ENCODE measurements at regions not wholly inside any gene's neighbourhood (a gene's known extent, or its start where the extent isn't known, plus 50 kb on each side); places are given as distances from the start of the nearest gene placed in this dataset.

GRCh38 chr1:187718527-187718926 lies 889.8 kb downstream of the PLA2G4A start:
- BruUV-seq (replicated peaks): no TSS peak
- CTCF ChIA-PET (ENCODE audit: unreplicated experiment): no interaction called here

GRCh38 chr1:187721216-187721615 lies 892.5 kb downstream of the PLA2G4A start:
- no peak overlapping the region for H3K4me3 ChIP-seq (ENCODE audit: low read depth, low read length, poor library complexity, severe bottlenecking)
- BruUV-seq (replicated peaks): no TSS peak
- H3K9me2 ChIP-seq (ENCODE audit: insufficient read depth, low read length): no peaks in the 10 kb centered on the region
- intact Hi-C loops (cut with micrococcal nuclease; ENCODE audit: unreplicated experiment): no loop called here
- no peaks in the 10 kb centered on the region for H3K79me2 ChIP-seq (ENCODE audit: insufficient read depth, low read depth, low read length)
- H4K20me1 ChIP-seq (ENCODE audit: insufficient read depth, low read length): no peaks in the 10 kb centered on the region
- no peaks in the 10 kb centered on the region for H3K36me3 ChIP-seq (ENCODE audit: insufficient read depth, low read length)
- H3K9me3 ChIP-seq (ENCODE audit: low read length): no peaks in the 10 kb centered on the region
- POLR2A ChIA-PET: interaction anchor here (0.6 to 1.1 kb wide), 3 partner anchors 12 to 289 kb away, joined by 3 to 4 read pairs (median 4); no protein-coding TSS in a partner anchor
- H3K27ac ChIP-seq (ENCODE audit: low read depth, low read length, poor library complexity, severe bottlenecking): no peak overlapping the region
- H3K4me1 ChIP-seq (ENCODE audit: insufficient read depth, low read length, poor library complexity, severe bottlenecking): no peaks in the 10 kb centered on the region
- TF ChIP-seq EZH2phosphoT487 (IDR thresholded peaks at IDR 0.05; ENCODE audit: borderline replicate concordance, low read depth, low read length): no peak
- no peak overlapping the region for H3K4me2 ChIP-seq (ENCODE audit: low read length)
- CTCF ChIA-PET (ENCODE audit: unreplicated experiment): no interaction called here
- H2AFZ ChIP-seq (ENCODE audit: low read length): no peak overlapping the region
- DNase-seq (ENCODE audit: low spot score): no peak

More at GRCh38 chr1:187718527-187718926, 889.8 kb downstream of the PLA2G4A start:
- Histone ChIP-seq H3K4me3 (ENCODE audit: low read depth, low read length, poor library complexity, severe bottlenecking) (no peak overlapping the region), H3K9me2 (ENCODE audit: insufficient read depth, low read length) (no peaks in the 10 kb centered on the region), H3K36me3 (ENCODE audit: insufficient read depth, low read length) (no peaks in the 10 kb centered on the region), H2AFZ (ENCODE audit: low read length) (no peak overlapping the region), H3K4me2 (ENCODE audit: low read length) (no peak overlapping the region), H3K9me3 (ENCODE audit: low read length) (no peaks in the 10 kb centered on the region), H3K27ac (ENCODE audit: low read depth, low read length, poor library complexity, severe bottlenecking) (no peak overlapping the region), H4K20me1 (ENCODE audit: insufficient read depth, low read length) (no peaks in the 10 kb centered on the region), H3K79me2 (ENCODE audit: insufficient read depth, low read depth, low read length) (no peaks in the 10 kb centered on the region), H3K4me1 (ENCODE audit: insufficient read depth, low read length, poor library complexity, severe bottlenecking) (no peaks in the 10 kb centered on the region)
- TF ChIP-seq EZH2phosphoT487 (IDR thresholded peaks at IDR 0.05; ENCODE audit: borderline replicate concordance, low read depth, low read length): no peak
- POLR2A ChIA-PET: no interaction called here
- no peak for DNase-seq (ENCODE audit: low spot score)
- intact Hi-C loops (cut with micrococcal nuclease; ENCODE audit: unreplicated experiment): no loop called here

- ChIA-PET POLR2A (interaction anchor here (0.7 kb wide), 1 partner anchor 209 kb away, joined by 3 read pairs; no protein-coding TSS in a partner anchor), CTCF (ENCODE audit: unreplicated experiment) (no interaction called here)
- H3K79me2 ChIP-seq (ENCODE audit: insufficient read depth, low read depth, low read length): no peaks in the 10 kb centered on the region
- no peak overlapping the region for H3K27ac ChIP-seq (ENCODE audit: low read depth, low read length, poor library complexity, severe bottlenecking)
- TF ChIP-seq EZH2phosphoT487 (IDR thresholded peaks at IDR 0.05; ENCODE audit: borderline replicate concordance, low read depth, low read length) (no peak), CTCF (conservative IDR thresholded peaks at IDR 0.05; ENCODE audit: low read length) (no peak)
- no peaks in the 10 kb centered on the region for H4K20me1 ChIP-seq (ENCODE audit: insufficient read depth, low read length)
- intact Hi-C loops (cut with micrococcal nuclease; ENCODE audit: unreplicated experiment): no loop called here
- no peaks in the 10 kb centered on the region for H3K9me3 ChIP-seq (ENCODE audit: low read length)
- no peak overlapping the region for H2AFZ ChIP-seq (ENCODE audit: low read length)
- DNase-seq (ENCODE audit: low spot score): no peak
- H3K4me3 ChIP-seq (ENCODE audit: low read depth, low read length, poor library complexity, severe bottlenecking): no peak overlapping the region
- no peaks in the 10 kb centered on the region for H3K9me2 ChIP-seq (ENCODE audit: insufficient read depth, low read length)
- H3K36me3 ChIP-seq (ENCODE audit: insufficient read depth, low read length): no peaks in the 10 kb centered on the region
- H3K4me2 ChIP-seq (ENCODE audit: low read length): no peak overlapping the region
- H3K4me1 ChIP-seq (ENCODE audit: insufficient read depth, low read length, poor library complexity, severe bottlenecking): no peaks in the 10 kb centered on the region
- no TSS peak for BruUV-seq (replicated peaks)
Observed at GRCh38 chr1:187725216-187725615, 896.5 kb downstream of the PLA2G4A start.

GRCh38 chr1:187733232-187733631 lies 904.5 kb downstream of the PLA2G4A start:
- Histone ChIP-seq H3K36me3 (ENCODE audit: insufficient read depth, low read length) (no peaks in the 10 kb centered on the region), H3K4me2 (ENCODE audit: low read length) (no peak overlapping the region), H3K79me2 (ENCODE audit: insufficient read depth, low read depth, low read length) (no peaks in the 10 kb centered on the region), H3K27ac (ENCODE audit: low read depth, low read length, poor library complexity, severe bottlenecking) (no peak overlapping the region), H3K4me3 (ENCODE audit: low read depth, low read length, poor library complexity, severe bottlenecking) (no peak overlapping the region), H4K20me1 (ENCODE audit: insufficient read depth, low read length) (no peaks in the 10 kb centered on the region), H3K4me1 (ENCODE audit: insufficient read depth, low read length, poor library complexity, severe bottlenecking) (no peaks in the 10 kb centered on the region), H3K9me3 (ENCODE audit: low read length) (no peaks in the 10 kb centered on the region), H2AFZ (ENCODE audit: low read length) (no peak overlapping the region), H3K9me2 (ENCODE audit: insufficient read depth, low read length) (no peaks in the 10 kb centered on the region)
- no TSS peak for BruUV-seq (replicated peaks)
- TF ChIP-seq EZH2phosphoT487 (IDR thresholded peaks at IDR 0.05; ENCODE audit: borderline replicate concordance, low read depth, low read length): no peak
- TF ChIP-seq CTCF (conservative IDR thresholded peaks at IDR 0.05; ENCODE audit: low read length): no peak
- no peak for DNase-seq (ENCODE audit: low spot score)
- ChIA-PET POLR2A (interaction anchor here (0.6 to 1.2 kb wide), 2 partner anchors 10 to 11 kb away, joined by 3 to 4 read pairs; no protein-coding TSS in a partner anchor), CTCF (ENCODE audit: unreplicated experiment) (no interaction called here)
- intact Hi-C loops (cut with micrococcal nuclease; ENCODE audit: unreplicated experiment): no loop called here

Data from OCI-LY7 (cell line).